Fibroblast of lung (primary cell): ENCODE measurements at regions not wholly inside any gene's neighbourhood (a gene's known extent, or its start where the extent isn't known, plus 50 kb on each side); places are given as distances from the start of the nearest gene placed in this dataset.

Experiments
- DNase-seq, 2 donors: peaks; one replicate each; pipeline versions ENCODE4 v3.0.0 to v3.0.0-alpha.2; 2010; ENCODE audit warnings: low read depth in 2 of 2
- H2AFZ ChIP-seq: 2 replicates; pipeline ENCODE4 v1.5.1; 2012; ENCODE audit warnings: low read length, control low read depth, inconsistent platforms
- H3K27ac ChIP-seq: 2 replicates; pipeline ENCODE4 v1.5.1; 2011; ENCODE audit warnings: low read length, control low read depth; ENCODE audit not compliant: insufficient read depth
- H3K27me3 ChIP-seq: 2 replicates; pipeline ENCODE4 v1.5.1; 2011; ENCODE audit warnings: mild to moderate bottlenecking, low read length; ENCODE audit not compliant: control insufficient read depth, insufficient read depth
- H3K36me3 ChIP-seq: 2 replicates; pipeline ENCODE4 v1.5.1; 2011; ENCODE audit warnings: low read length; ENCODE audit not compliant: control insufficient read depth, insufficient read depth
- H3K4me1 ChIP-seq: 2 replicates; pipeline ENCODE4 v1.5.1; 2011; ENCODE audit warnings: low read length; ENCODE audit not compliant: control insufficient read depth, insufficient read depth; ENCODE audit errors: extremely low read depth
- H3K4me2 ChIP-seq: 2 replicates; pipeline ENCODE4 v1.5.1; 2011; ENCODE audit warnings: low read length, control low read depth; ENCODE audit not compliant: insufficient read depth; ENCODE audit errors: extremely low read depth
- H3K4me3 ChIP-seq, 4 experiments: fragments of 200-600 bp in 1 of 4; sonication (generic) in 1 of 4; replicated peaks in 1 of 4; 2 replicates each; pipeline ENCODE4 v1.5.1; 2011 to 2016; ENCODE audit warnings: low read length in 4 of 4, low read depth in 3 of 4, mild to moderate bottlenecking in 3 of 4, control low read depth in 2 of 4, inconsistent platforms in 1 of 4, mixed read lengths in 1 of 4; ENCODE audit not compliant: insufficient read depth in 1 of 4; ENCODE audit errors: control extremely low read depth in 1 of 4
- H3K79me2 ChIP-seq: 2 replicates; pipeline ENCODE4 v1.5.1; 2012; ENCODE audit warnings: mild to moderate bottlenecking, low read length, inconsistent platforms; ENCODE audit not compliant: control insufficient read depth, insufficient read depth
- H3K9ac ChIP-seq: 2 replicates; pipeline ENCODE4 v1.5.1; 2011; ENCODE audit warnings: mild to moderate bottlenecking, low read length, control low read depth; ENCODE audit not compliant: insufficient read depth
- H3K9me3 ChIP-seq: 2 replicates; pipeline ENCODE4 v1.5.1; 2012; ENCODE audit warnings: low read depth, low read length; ENCODE audit not compliant: control insufficient read depth, insufficient read depth
- H4K20me1 ChIP-seq: 2 replicates; pipeline ENCODE4 v1.5.1; 2011; ENCODE audit warnings: low read length; ENCODE audit not compliant: control insufficient read depth, insufficient read depth; ENCODE audit errors: extremely low read depth
- CTCF ChIP-seq, 2 donors: IDR thresholded peaks in 1 of 2; conservative IDR thresholded peaks in 1 of 2; 1 replicate in 1 of 2; 2 replicates in 1 of 2; pipeline ENCODE4 v1.5.1; 2011 to 2012; ENCODE audit warnings: low read length in 2 of 2, control low read depth in 1 of 2, inconsistent platforms in 1 of 2, low read depth in 1 of 2, mild to moderate bottlenecking in 1 of 2
- EZH2 ChIP-seq: IDR thresholded peaks from 2 replicates; pipeline ENCODE4 v1.5.1; 2012; ENCODE audit warnings: low read length, control low read depth, mild to moderate bottlenecking; ENCODE audit errors: missing control alignments

- no peaks in the 10 kb centered on the region for H3K9me3 ChIP-seq
- no peak for TF ChIP-seq CTCF (conservative IDR thresholded peaks at IDR 0.05 in 1 of 2, IDR thresholded peaks at IDR 0.05 in 1 of 2; ENCODE audit: low read depth in 1 of 2, low read length in 2 of 2)
- TF ChIP-seq EZH2, result no peak
- no peak overlapping the region for H3K27ac ChIP-seq
- DNase-seq, result no peak
- no peak overlapping the region for H3K9ac ChIP-seq
- H3K79me2 ChIP-seq, result no peaks in the 10 kb centered on the region
- H2AFZ ChIP-seq, result no peak overlapping the region
- no peaks in the 10 kb centered on the region for H4K20me1 ChIP-seq
- no peaks in the 10 kb centered on the region for H3K36me3 ChIP-seq
- H3K4me3 ChIP-seq, result no peak overlapping the region
- H3K4me1 ChIP-seq, result no peaks in the 10 kb centered on the region
- H3K27me3 ChIP-seq, result no peaks in the 10 kb centered on the region
- no peak overlapping the region for H3K4me2 ChIP-seq
These were observed 298.5 kb downstream of the EN1 start for GRCh38 chr2:118548880-118549488.

GRCh38 chr2:118539290-118539689, 308.2 kb downstream of the EN1 start:
- Histone ChIP-seq H2AFZ (no peak overlapping the region), H3K4me3 (no peak overlapping the region), H3K27ac (no peak overlapping the region), H3K79me2 (no peaks in the 10 kb centered on the region), H3K4me1 (no peaks in the 10 kb centered on the region), H3K27me3 (no peaks in the 10 kb centered on the region), H4K20me1 (no peaks in the 10 kb centered on the region), H3K36me3 (no peaks in the 10 kb centered on the region), H3K9me3 (no peaks in the 10 kb centered on the region), H3K4me2 (no peak overlapping the region), H3K9ac (no peak overlapping the region)
- TF ChIP-seq CTCF (conservative IDR thresholded peaks at IDR 0.05 in 1 of 2, IDR thresholded peaks at IDR 0.05 in 1 of 2; ENCODE audit: low read depth in 1 of 2, low read length in 2 of 2) (peak; percentile 47 to 49), EZH2 (no peak)
- peak; percentile 25 to 44 for DNase-seq

- Histone ChIP-seq H3K9ac (no peak overlapping the region), H3K4me2 (no peak overlapping the region), H3K79me2 (no peaks in the 10 kb centered on the region), H3K4me1 (no peaks in the 10 kb centered on the region), H3K4me3 (no peak overlapping the region), H4K20me1 (no peaks in the 10 kb centered on the region), H3K27me3 (no peaks in the 10 kb centered on the region), H3K27ac (no peak overlapping the region), H3K36me3 (no peaks in the 10 kb centered on the region), H2AFZ (no peak overlapping the region), H3K9me3 (no peaks in the 10 kb centered on the region)
- DNase-seq, result no peak
- TF ChIP-seq EZH2, result no peak
These were observed 311.1 kb downstream of the EN1 start for GRCh38 chr2:118536306-118536705.
